ENCODE measurements at regions not wholly inside any gene's neighbourhood (a gene's known extent, or its start where the extent isn't known, plus 50 kb on each side); places are given as distances from the start of the nearest gene placed in this dataset.

DNA sequence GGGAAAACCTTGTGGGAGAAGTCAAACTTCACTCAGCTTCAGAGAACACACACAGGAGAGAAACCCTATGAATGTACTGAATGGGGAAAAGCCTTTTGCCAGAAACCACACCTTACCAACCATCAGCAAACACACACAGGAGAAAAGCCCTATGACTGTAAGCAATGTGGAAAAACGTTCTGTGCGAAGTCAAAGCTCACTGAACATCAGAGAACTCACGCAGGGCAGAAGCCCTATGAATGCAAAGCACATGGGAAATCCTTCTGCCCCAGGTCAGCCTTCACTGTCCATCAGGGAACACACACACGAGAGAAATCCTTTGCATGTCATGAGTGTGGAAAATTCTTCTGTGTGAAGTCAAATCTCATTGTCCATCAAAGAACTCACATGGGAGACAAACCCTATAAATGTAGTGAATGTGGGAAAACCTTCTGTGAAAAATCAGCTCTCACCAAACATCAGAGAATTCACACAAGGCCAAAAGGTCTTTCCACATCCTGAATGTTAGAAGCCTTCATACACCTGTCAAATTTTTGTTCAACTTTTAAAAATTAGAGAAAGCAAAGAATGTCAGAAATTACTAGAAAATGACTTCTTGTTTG, 199.4 kb downstream of the SMIM20 start:
- no peak overlapping the region for H3K27ac ChIP-seq (ENCODE audit: low read depth, low read length)
- 90 to 94% (median 93%) methylated on average over 4 of the region's 4 CpGs for WGBS, 3 donors

DNA sequence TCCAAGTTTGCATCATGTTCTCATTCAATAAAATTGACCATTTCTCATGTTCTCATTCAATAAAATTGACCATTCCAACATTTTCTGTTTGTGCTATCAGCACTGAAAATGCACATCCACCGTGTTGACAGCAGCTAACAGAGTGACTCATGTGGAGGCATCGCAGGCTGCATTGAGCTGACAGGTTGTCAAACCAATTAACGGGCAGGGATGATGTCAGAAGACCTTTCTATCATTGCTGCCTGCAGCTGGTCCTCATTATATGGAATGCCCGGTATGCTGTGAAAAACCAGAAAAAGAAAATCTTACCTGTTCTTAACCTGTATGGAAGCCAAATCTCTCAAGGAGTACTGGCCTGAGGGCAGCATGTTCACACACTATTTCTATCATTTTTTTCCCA, 202.0 kb downstream of the SMIM20 start:
- WGBS, 3 donors = 66 to 84% (median 83%) methylated on average over 4 of the region's 4 CpGs

DNA sequence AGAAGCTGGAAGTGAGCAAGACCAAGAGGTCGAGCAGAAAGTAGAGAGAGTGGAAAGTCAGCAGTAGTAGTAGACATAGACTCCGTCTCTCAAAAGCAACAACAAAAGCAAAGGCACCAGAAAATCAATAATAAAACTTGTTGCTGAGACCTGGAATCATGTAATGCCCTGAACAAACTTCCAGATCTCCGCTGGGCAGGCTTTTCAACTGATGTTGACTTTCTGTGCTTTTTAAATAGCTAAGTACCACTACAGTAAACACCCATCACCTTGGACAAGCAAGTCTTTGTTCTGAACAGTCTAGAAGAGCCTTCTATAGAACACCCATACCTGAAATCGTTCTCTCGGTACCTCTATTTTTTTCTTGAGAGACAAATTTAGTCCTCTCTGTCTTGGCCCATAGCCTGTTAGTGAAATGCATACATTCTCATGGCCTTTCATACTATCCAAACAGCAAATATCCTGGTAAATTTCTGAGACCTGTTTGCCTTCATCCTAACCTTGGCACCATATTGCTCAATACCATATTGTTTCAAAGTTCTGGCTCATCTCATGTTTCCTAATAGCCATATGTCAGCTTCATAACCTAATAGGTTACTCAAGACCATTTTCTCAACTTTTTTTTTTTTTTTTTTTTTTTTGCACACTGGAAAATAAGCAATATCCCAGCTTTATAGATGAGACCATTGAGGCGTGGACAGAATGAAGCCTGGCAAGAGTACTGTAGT, 200.6 kb upstream of the RBPJ start:
- H3K27ac ChIP-seq (ENCODE audit: low read depth, low read length) = no peak overlapping the region
- 68 to 89% (median 89%) methylated on average over 6 of the region's 6 CpGs for WGBS, 3 donors

More for the DNA sequence above, 202.0 kb downstream of the SMIM20 start:
- H3K27ac ChIP-seq (ENCODE audit: low read depth, low read length) = no peak overlapping the region

DNA sequence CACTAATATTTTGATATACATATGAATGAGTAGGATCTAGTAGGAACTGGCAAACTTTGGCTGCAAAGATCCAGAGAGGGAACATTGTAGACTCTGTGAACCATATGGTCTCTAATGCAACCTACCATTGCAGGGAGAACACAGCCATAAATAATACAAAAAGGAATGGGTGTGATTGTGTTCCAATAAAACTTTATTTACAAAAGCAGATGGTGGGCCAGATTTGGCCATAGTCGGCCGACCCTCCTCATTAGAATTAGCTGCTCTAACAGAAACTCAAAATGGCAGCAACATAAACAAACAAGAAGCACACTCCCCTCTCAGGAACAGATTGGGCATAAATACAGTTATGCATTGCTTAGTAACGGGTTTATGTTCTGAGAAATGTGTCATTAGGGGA, 198.1 kb upstream of the RBPJ start:
- H3K27ac ChIP-seq (ENCODE audit: low read depth, low read length) = no peak overlapping the region
- 92 to 95% (median 94%) methylated on average over 3 of the region's 3 CpGs for WGBS, 3 donors

DNA sequence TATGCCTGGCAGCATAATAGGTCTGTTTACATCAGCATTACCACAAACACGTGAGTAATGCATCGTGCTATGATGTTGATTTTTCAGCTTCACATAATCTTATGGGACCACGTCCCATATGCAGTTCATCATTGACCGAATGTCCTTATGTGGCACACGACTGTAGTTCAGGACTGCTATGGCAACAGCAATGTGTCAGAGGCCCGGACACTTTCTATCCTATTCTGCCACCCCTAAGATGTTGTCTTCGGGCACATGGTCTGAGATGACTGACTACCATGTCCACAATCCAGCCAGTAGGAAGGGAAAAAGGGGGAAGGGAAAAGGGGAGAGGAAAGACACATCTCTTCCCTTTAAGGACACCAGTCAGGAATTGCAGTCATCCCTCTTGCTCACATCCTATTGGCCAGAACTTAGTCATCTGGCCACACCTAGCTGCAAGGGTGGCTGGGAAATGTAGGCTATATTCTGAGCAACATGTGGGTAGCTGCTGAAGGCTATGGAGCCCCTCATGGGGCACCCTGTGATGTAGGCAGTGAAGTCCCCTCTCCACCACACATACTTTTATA, 196.0 kb upstream of the RBPJ start:
- H3K27ac ChIP-seq (ENCODE audit: low read depth, low read length) = no peak overlapping the region
- WGBS, 3 donors = 91 to 96% (median 94%) methylated on average over 7 of the region's 7 CpGs

DNA sequence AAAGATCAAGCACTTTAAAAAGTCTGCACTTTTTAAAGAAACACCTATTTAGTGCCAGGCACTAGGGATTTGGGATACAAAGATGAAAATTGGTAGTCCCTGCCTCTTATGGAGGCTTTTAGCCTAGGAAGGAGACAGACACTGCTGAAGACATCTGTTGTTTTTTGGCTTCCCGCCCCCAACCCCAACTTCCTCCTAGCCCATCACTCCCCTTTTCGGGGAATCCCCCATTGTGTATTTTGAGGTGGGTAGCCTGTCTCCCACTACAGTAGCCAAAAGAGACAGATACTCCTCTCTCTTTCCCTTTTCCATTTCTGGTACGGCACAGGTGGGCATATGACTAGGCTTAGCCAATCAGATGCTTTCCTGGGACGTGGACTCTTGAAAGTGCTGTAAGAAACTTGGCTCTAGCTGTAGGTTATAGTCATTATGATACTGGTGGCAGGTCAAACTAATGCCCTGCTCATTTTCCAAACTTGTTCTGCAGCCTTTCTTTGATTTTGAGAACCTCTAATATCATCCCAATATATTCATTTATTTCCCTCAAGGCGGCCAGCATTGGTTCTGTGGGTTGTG, 194.6 kb upstream of the RBPJ start:
- 63 to 95% (median 69%) methylated on average over 5 of the region's 5 CpGs for WGBS, 3 donors
- no peak overlapping the region for H3K27ac ChIP-seq (ENCODE audit: low read depth, low read length)

DNA sequence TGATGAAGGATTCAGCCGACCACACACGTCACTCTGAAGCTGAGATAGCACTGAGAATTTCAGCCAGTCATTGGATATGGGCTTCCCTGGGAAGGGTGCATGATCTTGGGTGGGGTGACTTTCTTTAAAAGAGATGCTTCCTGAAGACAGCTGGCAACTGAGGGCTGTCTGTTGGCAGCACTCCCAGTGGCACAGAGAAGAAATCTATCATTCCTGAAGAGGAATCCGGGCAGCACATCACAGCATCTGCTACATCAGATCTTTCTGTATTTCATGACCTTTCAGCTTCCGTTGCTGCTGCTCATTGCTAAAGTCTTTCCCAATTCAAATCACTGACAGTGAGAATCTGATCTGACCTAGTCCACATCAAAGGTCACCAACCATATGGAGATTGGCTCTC, 193.8 kb upstream of the RBPJ start:
- WGBS, 3 donors = 79 to 95% (median 86%) methylated on average over 4 of the region's 4 CpGs
- H3K27ac ChIP-seq (ENCODE audit: low read depth, low read length) = no peak overlapping the region

DNA sequence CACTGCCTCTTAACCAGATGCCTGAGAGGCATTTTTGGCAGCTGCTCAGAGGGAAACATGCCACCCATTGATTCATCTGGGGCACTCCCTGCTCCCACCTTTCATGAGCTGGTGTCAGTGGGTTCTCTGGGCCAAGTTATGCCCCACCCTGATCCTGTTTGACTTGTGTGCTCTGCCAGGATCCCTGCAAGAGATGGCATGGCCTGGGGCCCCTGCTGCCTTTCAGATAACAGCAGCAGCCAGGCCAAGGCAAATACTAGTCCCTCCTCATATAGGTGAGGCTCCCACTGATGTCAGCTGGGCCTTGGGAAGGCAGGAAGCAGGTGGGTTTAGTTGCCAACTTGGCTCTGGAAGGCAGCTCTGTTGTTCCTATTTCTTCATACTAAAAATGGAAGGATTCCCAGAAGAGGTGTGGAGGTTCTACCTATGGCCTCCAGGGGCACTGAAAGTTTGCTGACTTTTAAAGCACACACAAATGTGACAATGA, 192.9 kb upstream of the RBPJ start:
- H3K27ac ChIP-seq (ENCODE audit: low read depth, low read length) = no peak overlapping the region

DNA sequence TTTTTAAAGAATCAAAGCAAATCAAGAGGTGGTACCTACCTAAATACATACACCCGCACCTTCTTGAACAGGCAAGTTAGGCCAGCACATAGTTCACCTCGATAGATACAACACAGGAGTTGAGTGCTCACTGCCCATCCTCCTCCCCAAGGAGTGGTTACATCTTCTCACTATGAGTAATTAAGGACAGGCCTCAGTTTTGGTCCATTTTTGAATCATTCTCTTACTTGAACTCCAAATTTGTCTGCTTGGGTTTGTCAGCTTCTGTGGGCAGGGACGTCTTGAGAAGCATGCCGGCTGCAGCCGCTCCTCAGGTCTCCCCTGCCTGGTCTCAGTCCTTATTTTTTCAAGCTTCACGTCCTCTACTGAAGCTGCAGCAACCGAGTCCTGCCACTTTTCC, 190.6 kb upstream of the RBPJ start:
- 90 to 93% (median 91%) methylated on average over 7 of the region's 7 CpGs for WGBS, 3 donors
- H3K27ac ChIP-seq (ENCODE audit: low read depth, low read length) = no peak overlapping the region

DNA sequence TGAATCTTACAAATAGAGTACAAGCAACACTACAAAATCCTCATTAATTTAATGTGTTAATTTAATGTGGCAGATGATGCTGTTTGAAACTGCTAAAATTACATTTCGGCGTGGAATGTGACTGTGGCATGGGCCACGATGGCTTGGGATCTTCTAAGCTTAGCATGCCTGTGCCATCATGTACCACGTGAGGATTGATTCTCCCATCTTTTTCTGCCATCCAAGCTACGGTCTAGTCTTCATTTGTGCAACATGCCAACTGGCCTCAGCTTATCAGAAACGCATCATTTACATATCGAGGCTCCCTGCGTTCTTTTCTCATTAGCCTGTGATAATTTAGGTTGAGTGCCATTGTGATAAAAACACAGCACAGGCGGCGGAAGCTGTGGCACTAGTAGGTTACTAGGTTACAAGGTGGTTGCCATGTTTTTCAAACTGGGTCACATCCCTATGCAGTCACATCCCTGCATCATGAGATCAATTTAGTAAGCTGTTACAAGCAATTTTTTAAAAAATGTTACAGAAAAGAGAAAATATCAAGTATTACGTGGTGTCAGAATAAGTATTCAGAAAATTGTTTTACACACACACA, 189.9 kb upstream of the RBPJ start:
- no peak overlapping the region for H3K27ac ChIP-seq (ENCODE audit: low read depth, low read length)
- 88 to 95% (median 91%) methylated on average over 11 of the region's 11 CpGs for whole genome bisulfite sequencing, 3 donors

DNA sequence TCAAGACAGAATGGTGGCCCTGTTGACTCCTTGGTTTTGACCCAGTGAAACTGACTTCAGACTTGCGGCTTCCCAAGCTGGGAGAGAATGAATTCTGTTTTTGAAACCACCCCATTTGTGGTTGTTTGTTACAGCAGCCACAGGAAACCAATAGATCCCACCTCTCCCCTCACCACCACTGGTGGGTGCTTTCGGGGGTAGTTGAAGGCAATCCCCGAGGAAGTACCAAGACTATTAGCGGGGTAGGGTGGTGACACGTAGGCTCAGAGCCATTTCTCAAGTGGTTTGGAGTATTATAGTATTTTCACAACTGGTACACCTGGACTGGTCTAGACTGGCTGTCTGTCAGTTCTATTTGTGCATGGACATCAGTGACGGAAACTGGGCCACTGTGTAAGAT, 189.1 kb upstream of the RBPJ start:
- WGBS, 3 donors = 73 to 81% (median 79%) methylated on average over 6 of the region's 6 CpGs
- no peak overlapping the region for H3K27ac ChIP-seq (ENCODE audit: low read depth, low read length)

DNA sequence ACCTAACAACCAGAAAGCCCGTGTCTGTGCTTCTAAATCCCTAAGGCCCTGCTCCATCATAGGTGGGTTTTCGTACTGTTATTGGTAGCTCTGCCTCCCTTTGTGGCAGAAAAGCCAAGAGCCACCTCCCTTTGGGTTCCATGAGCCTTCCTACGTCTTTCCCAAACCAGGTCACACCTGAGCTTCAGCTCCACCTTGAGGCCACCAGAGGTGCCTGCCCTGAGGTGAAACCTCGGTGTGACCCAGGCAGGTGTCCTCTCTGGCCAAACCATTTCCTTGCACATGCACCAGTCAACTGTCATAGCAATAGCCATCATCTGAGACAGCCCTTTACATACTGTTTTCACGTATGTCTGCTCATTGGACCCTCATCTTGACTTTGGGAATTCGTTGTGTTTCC, 188.0 kb upstream of the RBPJ start:
- 86 to 88% (median 86%) methylated on average over 6 of the region's 6 CpGs for WGBS, 3 donors
- H3K27ac ChIP-seq (ENCODE audit: low read depth, low read length) = no peak overlapping the region

DNA sequence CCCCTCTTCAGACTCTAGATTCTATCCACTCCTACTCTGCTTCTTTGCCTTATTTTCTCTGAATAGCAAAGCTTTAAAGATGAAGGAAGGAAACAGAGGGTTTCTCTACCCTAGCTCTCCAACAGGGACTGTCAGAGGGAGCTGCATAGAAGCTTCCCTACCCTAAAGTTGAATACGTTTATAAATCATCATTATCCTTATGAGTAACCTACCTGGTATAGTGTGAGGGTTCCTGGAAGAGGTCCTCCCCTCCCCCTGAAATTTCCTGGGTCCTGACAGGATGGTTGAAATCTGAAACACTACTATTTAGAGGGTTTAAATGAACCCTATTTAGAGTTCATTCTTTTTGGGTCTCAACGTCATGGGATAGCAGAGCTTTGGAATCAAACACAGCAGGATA, 187.0 kb upstream of the RBPJ start:
- no peak overlapping the region for H3K27ac ChIP-seq (ENCODE audit: low read depth, low read length)
- WGBS, 3 donors = 88 to 90% (median 89%) methylated on average over 2 of the region's 2 CpGs

DNA sequence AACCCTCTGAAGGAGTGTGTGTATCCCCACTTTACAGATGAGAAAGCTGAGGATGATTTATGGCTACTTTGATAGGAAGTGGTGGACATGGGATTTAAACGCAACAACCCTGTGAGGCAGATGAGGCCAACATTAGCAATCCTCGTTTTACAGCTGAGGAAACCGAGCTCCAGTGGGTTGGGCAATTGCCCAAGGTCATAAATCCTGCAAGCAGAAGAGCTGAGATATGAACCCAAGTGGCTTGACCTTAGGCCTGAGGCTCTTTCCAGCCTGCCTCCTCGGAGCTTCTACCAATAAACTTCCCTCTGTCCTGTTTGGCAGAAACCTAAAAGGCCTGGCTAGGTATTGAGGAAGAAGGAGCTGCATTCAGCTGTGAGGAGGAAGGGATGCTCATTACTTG, 185.5 kb upstream of the RBPJ start:
- WGBS, 3 donors = 47 to 71% (median 65%) methylated on average over 4 of the region's 4 CpGs
- no peak overlapping the region for H3K27ac ChIP-seq (ENCODE audit: low read depth, low read length)

DNA sequence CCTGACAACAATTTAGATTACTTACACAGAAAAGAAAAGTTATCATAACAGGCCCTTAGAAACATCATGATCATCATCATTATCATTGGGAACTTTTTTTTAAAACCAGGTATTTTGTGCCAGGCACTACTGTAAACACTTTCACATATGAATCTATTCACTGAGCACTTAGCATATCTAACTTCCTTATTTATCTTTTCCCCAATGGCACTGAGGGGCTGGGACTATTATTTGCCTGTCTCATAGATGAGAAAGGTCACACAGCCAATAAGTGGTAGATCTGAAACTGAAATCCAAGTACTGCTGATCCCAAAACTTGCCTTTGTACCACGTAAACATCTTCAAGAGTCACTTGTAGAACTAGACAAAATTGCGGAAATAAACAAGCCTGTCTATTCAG, 184.2 kb upstream of the RBPJ start:
- WGBS, 3 donors = 92 to 99% (median 93%) methylated on average over 2 of the region's 2 CpGs
- H3K27ac ChIP-seq (ENCODE audit: low read depth, low read length) = no peak overlapping the region

DNA sequence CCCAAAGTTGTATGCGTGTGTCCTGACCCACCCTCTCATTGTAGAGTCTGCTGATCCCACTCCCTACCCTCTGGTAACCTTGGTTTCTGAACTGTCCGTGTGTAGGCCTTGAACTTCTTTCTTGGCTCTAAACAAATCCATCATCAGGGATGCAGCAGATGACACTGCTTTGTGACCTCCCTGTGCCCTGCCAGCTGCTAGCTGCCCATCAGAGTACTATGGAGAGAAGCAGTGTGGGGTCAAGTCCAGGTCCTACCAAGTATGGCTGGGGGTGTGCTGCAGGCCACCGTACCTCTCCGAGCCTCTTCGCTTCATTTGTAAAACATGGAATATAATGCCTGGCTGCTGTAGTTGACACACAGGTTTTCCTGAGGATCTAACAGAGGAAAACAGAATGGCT, 183.5 kb upstream of the RBPJ start:
- H3K27ac ChIP-seq (ENCODE audit: low read depth, low read length) = no peak overlapping the region
- 95 to 97% (median 97%) methylated on average over 5 of the region's 5 CpGs for WGBS, 3 donors

DNA sequence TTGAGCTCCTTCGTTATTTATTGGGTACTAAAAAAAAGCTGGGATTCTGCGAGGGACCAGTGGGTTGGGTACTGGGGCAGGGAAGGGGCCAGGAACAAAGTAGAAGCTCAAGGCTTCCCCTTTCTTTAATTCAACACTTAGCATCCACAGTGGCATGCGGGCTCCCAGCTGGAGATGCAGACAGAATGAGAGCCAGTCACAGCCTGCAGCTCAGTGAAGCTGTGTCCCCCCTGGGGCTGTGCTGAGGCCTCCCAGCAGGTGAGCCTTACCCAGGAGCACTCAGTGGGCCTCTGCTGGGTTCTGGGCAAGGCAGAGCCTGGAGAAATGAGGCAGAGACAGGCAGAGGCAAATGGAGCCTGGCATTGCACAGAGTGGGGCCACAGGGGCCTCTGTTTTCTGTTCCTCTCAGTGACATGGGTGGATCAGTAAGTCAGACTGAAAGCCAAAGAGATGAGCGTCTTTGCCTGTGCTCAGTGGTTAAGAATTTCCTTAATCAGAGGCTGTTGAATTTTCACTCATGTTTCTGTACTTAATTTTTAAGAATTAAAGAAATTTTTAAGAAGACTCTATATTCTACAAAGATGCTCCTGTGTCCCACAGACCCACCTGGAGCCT, 181.4 kb upstream of the RBPJ start:
- H3K27ac ChIP-seq (ENCODE audit: low read depth, low read length) = no peak overlapping the region
- WGBS, 3 donors = 89 to 97% (median 92%) methylated on average over 4 of the region's 4 CpGs

DNA sequence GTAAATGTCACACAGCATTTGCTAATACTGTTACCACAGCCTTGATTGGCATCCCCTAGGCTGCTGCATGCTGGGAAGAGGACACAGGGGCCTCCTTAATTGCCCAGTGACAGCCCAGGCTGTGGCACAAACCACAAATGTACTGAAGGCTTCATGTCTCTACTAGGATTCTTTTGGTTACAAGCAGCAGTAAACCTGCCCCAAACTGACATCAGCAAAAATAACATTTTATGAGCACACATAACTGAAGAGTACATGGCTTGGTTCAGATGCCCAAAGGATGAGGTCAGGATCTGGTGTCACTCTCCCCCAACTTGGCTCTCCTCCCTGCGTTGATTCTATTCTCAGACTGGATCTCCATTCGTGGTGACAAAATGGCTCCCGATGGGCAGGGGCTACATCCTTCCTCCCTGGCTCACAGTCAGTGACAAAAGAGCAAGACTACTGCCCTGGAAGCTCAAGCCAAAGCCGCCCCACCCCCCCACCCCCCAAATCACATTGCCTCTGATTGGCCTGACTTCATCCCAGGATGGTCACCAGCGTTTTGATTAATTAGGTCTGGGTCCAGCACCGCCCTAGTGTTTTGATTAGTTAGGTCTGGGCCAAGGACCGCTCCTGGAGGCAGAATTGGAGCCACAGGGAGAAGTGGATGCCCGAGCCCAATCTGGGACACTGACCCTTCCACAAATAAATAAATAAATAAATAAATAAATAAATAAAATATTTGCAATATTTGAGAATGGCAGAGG, 180.5 kb upstream of the RBPJ start:
- no peak overlapping the region for H3K27ac ChIP-seq (ENCODE audit: low read depth, low read length)
- WGBS, 3 donors = 79 to 89% (median 84%) methylated on average over 8 of the region's 8 CpGs
